ENCODE measurements at regions not wholly inside any gene's neighbourhood (a gene's known extent, or its start where the extent isn't known, plus 50 kb on each side); places are given as distances from the start of the nearest gene placed in this dataset.

- ATAC-seq (ENCODE audit: low read depth) (no peak), DNase-seq (ENCODE audit: low spot score) (no peak)
- H3K4me1 ChIP-seq (ENCODE audit: insufficient read depth, poor library complexity, severe bottlenecking) = no peaks in the 10 kb centered on the region
- no peaks in the 10 kb centered on the region for H3K36me3 ChIP-seq (ENCODE audit: low read depth)
- H3K27me3 ChIP-seq (ENCODE audit: insufficient read depth, poor library complexity, severe bottlenecking) = no peaks in the 10 kb centered on the region
- TF ChIP-seq CTCF (IDR thresholded peaks at IDR 0.05; ENCODE audit: poor library complexity, severe bottlenecking) = no peak
- no peaks in the 10 kb centered on the region for H3K9me3 ChIP-seq (ENCODE audit: severe bottlenecking)
- no peak overlapping the region for H3K4me3 ChIP-seq (ENCODE audit: severe bottlenecking)
- H3K27ac ChIP-seq (ENCODE audit: poor library complexity, severe bottlenecking) = no peak overlapping the region
These were observed 206.4 kb upstream of the RAB4A start for GRCh38 chr1:229064320-229065168.

GRCh38 chr1:229065613-229066012 lies 205.3 kb upstream of the RAB4A start:
- no peak overlapping the region for H3K4me3 ChIP-seq (ENCODE audit: severe bottlenecking)
- H3K4me1 ChIP-seq (ENCODE audit: insufficient read depth, poor library complexity, severe bottlenecking) = no peaks in the 10 kb centered on the region
- no peak for TF ChIP-seq CTCF (IDR thresholded peaks at IDR 0.05; ENCODE audit: poor library complexity, severe bottlenecking)
- H3K9me3 ChIP-seq (ENCODE audit: severe bottlenecking) = no peaks in the 10 kb centered on the region
- H3K27me3 ChIP-seq (ENCODE audit: insufficient read depth, poor library complexity, severe bottlenecking) = no peaks in the 10 kb centered on the region
- no peak for DNase-seq (ENCODE audit: low spot score)
- no peak for ATAC-seq (ENCODE audit: low read depth)
- no peaks in the 10 kb centered on the region for H3K36me3 ChIP-seq (ENCODE audit: low read depth)
- H3K27ac ChIP-seq (ENCODE audit: poor library complexity, severe bottlenecking) = no peak overlapping the region

- H3K4me1 ChIP-seq (ENCODE audit: insufficient read depth, poor library complexity, severe bottlenecking) = no peaks in the 10 kb centered on the region
These were observed 204.3 kb upstream of the RAB4A start for GRCh38 chr1:229066591-229066990.

GRCh38 chr1:229067546-229067945 lies 203.4 kb upstream of the RAB4A start:
- Histone ChIP-seq H3K27ac (ENCODE audit: poor library complexity, severe bottlenecking) (no peak overlapping the region), H3K36me3 (ENCODE audit: low read depth) (no peaks in the 10 kb centered on the region), H3K4me3 (ENCODE audit: severe bottlenecking) (no peak overlapping the region), H3K27me3 (ENCODE audit: insufficient read depth, poor library complexity, severe bottlenecking) (no peaks in the 10 kb centered on the region), H3K4me1 (ENCODE audit: insufficient read depth, poor library complexity, severe bottlenecking) (no peaks in the 10 kb centered on the region), H3K9me3 (ENCODE audit: severe bottlenecking) (no peaks in the 10 kb centered on the region)
- no peak for ATAC-seq (ENCODE audit: low read depth)
- DNase-seq (ENCODE audit: low spot score) = no peak
- TF ChIP-seq CTCF (IDR thresholded peaks at IDR 0.05; ENCODE audit: poor library complexity, severe bottlenecking) = no peak

More at GRCh38 chr1:229066591-229066990, 204.3 kb upstream of the RAB4A start:
- DNase-seq (ENCODE audit: low spot score) (no peak), ATAC-seq (ENCODE audit: low read depth) (no peak)
- Histone ChIP-seq H3K27ac (ENCODE audit: poor library complexity, severe bottlenecking) (no peak overlapping the region), H3K9me3 (ENCODE audit: severe bottlenecking) (no peaks in the 10 kb centered on the region), H3K4me3 (ENCODE audit: severe bottlenecking) (no peak overlapping the region), H3K27me3 (ENCODE audit: insufficient read depth, poor library complexity, severe bottlenecking) (no peaks in the 10 kb centered on the region), H3K36me3 (ENCODE audit: low read depth) (no peaks in the 10 kb centered on the region)
- TF ChIP-seq CTCF (IDR thresholded peaks at IDR 0.05; ENCODE audit: poor library complexity, severe bottlenecking) = no peak

All from RWPE2 (cell line).